ENCODE measurements at regions not wholly inside any gene's neighbourhood (a gene's known extent, or its start where the extent isn't known, plus 50 kb on each side); places are given as distances from the start of the nearest gene placed in this dataset.

DNA sequence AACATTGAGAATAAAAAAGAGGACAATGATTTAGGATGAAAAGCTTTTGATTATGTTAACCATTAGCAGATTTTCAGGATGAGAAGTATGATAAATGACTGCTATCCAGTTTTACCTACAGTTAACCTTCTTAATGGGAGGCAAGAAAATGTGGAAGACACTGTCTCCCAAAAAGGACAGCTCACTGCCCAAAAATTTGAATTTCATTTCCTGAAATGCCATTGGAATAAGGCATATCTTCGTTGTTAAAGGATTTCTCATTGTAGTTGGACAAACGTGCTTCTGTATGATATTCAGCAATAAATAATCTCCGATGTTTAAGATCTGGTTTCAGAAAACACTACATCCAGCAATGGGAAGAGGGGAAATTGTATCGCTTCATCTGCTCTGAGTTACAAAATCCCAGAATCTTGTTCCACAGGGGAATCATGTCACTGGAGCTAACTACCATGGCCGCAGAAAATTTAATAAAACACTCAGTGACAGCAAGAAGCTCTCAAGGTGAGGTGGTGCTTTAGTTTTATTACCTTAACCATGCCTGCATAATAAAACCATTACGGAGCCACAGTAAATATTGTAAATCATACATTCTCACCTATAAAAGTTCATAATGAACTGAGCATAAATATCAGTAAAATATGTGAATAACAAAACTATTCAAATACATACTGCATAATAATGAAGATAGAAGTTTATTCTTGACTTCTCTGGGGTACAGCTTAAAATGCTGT, 552.3 kb downstream of the PCDH7 start:
- no peak for ATAC-seq

GRCh38 chr4:31275906-31276305, 555.7 kb downstream of the PCDH7 start:
- Histone ChIP-seq H2AFZ (ENCODE audit: low read length) (no peak overlapping the region), H3F3A (ENCODE audit: low read length, unreplicated experiment) (no peaks in the 10 kb centered on the region), H3K4me1 (ENCODE audit: insufficient read depth, low read length) (no peaks in the 10 kb centered on the region), H3K4me3 (ENCODE audit: low read length) (no peak overlapping the region), H3K4me2 (ENCODE audit: low read length) (no peak overlapping the region), H3K27me3 (ENCODE audit: low read length) (no peaks in the 10 kb centered on the region), H3K36me3 (ENCODE audit: low read depth, low read length) (no peaks in the 10 kb centered on the region), H3K9me2 (replicated peaks; ENCODE audit: low read length) (no peaks in the 10 kb centered on the region), H3K79me2 (ENCODE audit: low read length) (no peaks in the 10 kb centered on the region), H3K27ac (ENCODE audit: low read length) (no peak overlapping the region), H4K20me1 (ENCODE audit: low read length) (no peaks in the 10 kb centered on the region), H3K9ac (ENCODE audit: low read length) (no peak overlapping the region), H3K9me3 (ENCODE audit: low read length) (no peaks in the 10 kb centered on the region)
- ChIA-PET POLR2A (ENCODE audit: unreplicated experiment) (no interaction called here), CTCF (no interaction called here)
- intact Hi-C loops (cut with micrococcal nuclease): no loop called here
- BruUV-seq (replicated peaks): no TSS peak
- DNase-seq: no peak
- TF ChIP-seq EZH2 (IDR thresholded peaks at IDR 0.05; ENCODE audit: low read length, unreplicated experiment) (no peak), CTCF (conservative IDR thresholded peaks at IDR 0.05; ENCODE audit: low read depth, low read length) (no peak), EZH2phosphoT487 (IDR thresholded peaks at IDR 0.05; ENCODE audit: borderline replicate concordance, low read length) (no peak)
- ATAC-seq: no peak

More for the DNA sequence above, 552.3 kb downstream of the PCDH7 start:
- H4K20me1 ChIP-seq (ENCODE audit: low read length): no peaks in the 10 kb centered on the region
- ChIA-PET CTCF (no interaction called here), POLR2A (ENCODE audit: unreplicated experiment) (no interaction called here)
- no peak overlapping the region for H3K27ac ChIP-seq (ENCODE audit: low read length)
- no peaks in the 10 kb centered on the region for H3F3A ChIP-seq (ENCODE audit: low read length, unreplicated experiment)
- no peaks in the 10 kb centered on the region for H3K79me2 ChIP-seq (ENCODE audit: low read length)
- H3K27me3 ChIP-seq (ENCODE audit: low read length): no peaks in the 10 kb centered on the region
- H3K36me3 ChIP-seq (ENCODE audit: low read depth, low read length): no peaks in the 10 kb centered on the region
- no peaks in the 10 kb centered on the region for H3K4me1 ChIP-seq (ENCODE audit: insufficient read depth, low read length)
- intact Hi-C loops (cut with micrococcal nuclease): no loop called here
- no peak overlapping the region for H3K9ac ChIP-seq (ENCODE audit: low read length)
- peak; percentile 2 for DNase-seq
- no peaks in the 10 kb centered on the region for H3K9me3 ChIP-seq (ENCODE audit: low read length)
- no peaks in the 10 kb centered on the region for H3K9me2 ChIP-seq (replicated peaks; ENCODE audit: low read length)
- no peak overlapping the region for H2AFZ ChIP-seq (ENCODE audit: low read length)
- H3K4me2 ChIP-seq (ENCODE audit: low read length): no peak overlapping the region
- H3K4me3 ChIP-seq (ENCODE audit: low read length): no peak overlapping the region
- TF ChIP-seq EZH2phosphoT487 (IDR thresholded peaks at IDR 0.05; ENCODE audit: borderline replicate concordance, low read length): no peak
- TF ChIP-seq CTCF (conservative IDR thresholded peaks at IDR 0.05; ENCODE audit: low read depth, low read length): no peak
- BruUV-seq (replicated peaks): no TSS peak

DNA sequence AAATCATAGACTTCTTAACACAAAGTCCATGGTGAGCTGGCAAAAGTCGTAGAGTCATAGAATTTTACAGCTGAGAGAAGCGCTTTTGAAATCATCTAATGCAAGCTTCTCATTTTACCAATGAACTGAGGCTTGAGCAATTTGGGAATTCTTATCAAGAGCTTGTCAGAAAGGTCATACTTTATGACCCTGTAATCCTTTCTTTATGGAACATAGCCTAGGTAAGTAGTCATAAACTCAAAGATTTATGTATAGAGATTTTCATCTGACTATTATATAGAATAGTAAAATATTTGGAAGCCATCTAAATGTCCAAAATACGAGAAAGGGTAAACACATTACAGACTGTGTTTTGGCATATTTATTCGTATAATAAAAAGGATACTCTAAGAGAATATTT, 563.5 kb downstream of the PCDH7 start:
- no peak for TF ChIP-seq EZH2 (IDR thresholded peaks at IDR 0.05; ENCODE audit: low read length, unreplicated experiment)
- no peak for TF ChIP-seq EZH2phosphoT487 (IDR thresholded peaks at IDR 0.05; ENCODE audit: borderline replicate concordance, low read length)
- TF ChIP-seq CTCF (conservative IDR thresholded peaks at IDR 0.05; ENCODE audit: low read depth, low read length): no peak
- Histone ChIP-seq H3K79me2 (ENCODE audit: low read length) (no peaks in the 10 kb centered on the region), H3K4me2 (ENCODE audit: low read length) (no peak overlapping the region), H3K27me3 (ENCODE audit: low read length) (no peaks in the 10 kb centered on the region), H3K4me1 (ENCODE audit: insufficient read depth, low read length) (no peaks in the 10 kb centered on the region), H4K20me1 (ENCODE audit: low read length) (no peaks in the 10 kb centered on the region), H3F3A (ENCODE audit: low read length, unreplicated experiment) (no peaks in the 10 kb centered on the region), H3K4me3 (ENCODE audit: low read length) (no peak overlapping the region), H3K27ac (ENCODE audit: low read length) (no peak overlapping the region), H2AFZ (ENCODE audit: low read length) (no peak overlapping the region), H3K9me2 (replicated peaks; ENCODE audit: low read length) (no peaks in the 10 kb centered on the region), H3K9me3 (ENCODE audit: low read length) (no peaks in the 10 kb centered on the region), H3K9ac (ENCODE audit: low read length) (no peak overlapping the region), H3K36me3 (ENCODE audit: low read depth, low read length) (no peaks in the 10 kb centered on the region)
- BruUV-seq (replicated peaks): no TSS peak
- CTCF ChIA-PET: no interaction called here
- POLR2A ChIA-PET (ENCODE audit: unreplicated experiment): no interaction called here
- DNase-seq (no peak), ATAC-seq (no peak)
- intact Hi-C loops (cut with micrococcal nuclease): no loop called here
